Kidney (tissue), 13 donors: ENCODE measurements at regions not wholly inside any gene's neighbourhood (a gene's known extent, or its start where the extent isn't known, plus 50 kb on each side); places are given as distances from the start of the nearest gene placed in this dataset.

Experiments
- DNase-seq, 5 donors: peaks; one replicate each; pipeline ENCODE4 v3.0.0-alpha.2; 2013 to 2020
- FAIRE-seq: peaks from 2 replicates; lab custom pipeline; 2012; peaks lifted over from hg19 to GRCh38; lab: Jason Lieb, UNC
- H3K27ac ChIP-seq, 2 donors: one replicate each; pipeline ENCODE4 v1.7.0; 2013; ENCODE audit warnings: low read depth in 2 of 2, low read length in 2 of 2, inconsistent platforms in 1 of 2
- H3K27me3 ChIP-seq: one replicate; pipeline ENCODE4 v1.7.1; 2013; ENCODE audit warnings: low read length, inconsistent platforms; ENCODE audit not compliant: control insufficient read depth, insufficient read depth
- H3K36me3 ChIP-seq, 3 donors: one replicate each; pipeline versions ENCODE4 v1.7.0 to v1.7.1; 2013; ENCODE audit warnings: low read length in 3 of 3, control low read depth in 1 of 3, inconsistent platforms in 1 of 3; ENCODE audit not compliant: insufficient read depth in 3 of 3, control insufficient read depth in 2 of 3
- H3K4me1 ChIP-seq, 3 donors: one replicate each; pipeline versions ENCODE4 v1.7.0 to v1.7.1; 2013; ENCODE audit warnings: low read length in 3 of 3, inconsistent platforms in 1 of 3, low read depth in 1 of 3; ENCODE audit not compliant: control insufficient read depth in 2 of 3, insufficient read depth in 2 of 3
- H3K4me3 ChIP-seq, 3 donors: one replicate each; pipeline versions ENCODE4 v1.7.0 to v1.8.1; 2013; ENCODE audit warnings: low read length in 3 of 3, control low read depth in 1 of 3, inconsistent platforms in 1 of 3
- H3K9ac ChIP-seq, 3 donors: one replicate each; pipeline versions ENCODE4 v1.7.0 to v1.7.1; 2013; ENCODE audit warnings: low read length in 3 of 3, control low read depth in 1 of 3, inconsistent platforms in 1 of 3
- H3K9me3 ChIP-seq, 3 donors: one replicate each; pipeline versions ENCODE4 v1.7.0 to v1.7.1; 2013; ENCODE audit warnings: low read length in 3 of 3, control low read depth in 1 of 3, inconsistent platforms in 1 of 3; ENCODE audit not compliant: control insufficient read depth in 2 of 3, insufficient read depth in 1 of 3
- intact Hi-C: fragments of 100-400 bp; cut with DNase I; formaldehyde crosslinking; loops from one replicate; pipeline ENCODE4 v1.11.1; 2022
- TF ChIP-seq, protein P1 (sequence below): IDR thresholded peaks from 3 replicates; pipeline ENCODE4 v1.5.1; 2012; ENCODE audit warnings: mild to moderate bottlenecking, moderate library complexity, borderline replicate concordance; ENCODE audit not compliant: insufficient read depth; ENCODE audit errors: extremely low read depth
- donor health status: control.
- donor health status: control.
- donor health status: control.
- donor health status: control.
- donor health status: control.
- donor health status: DM: yes; HTN: yes; CAD: no.
- donor health status: Normal renal cell carcinoma (clear cell type).

GRCh38 chr1:101101360-101101759 is 75.8 kb upstream of the DPH5 start:
- no peak overlapping the region for H3K4me3 ChIP-seq
- FAIRE-seq, result no peak
- H3K27me3 ChIP-seq, result no peaks in the 10 kb centered on the region
- no peak overlapping the region for H3K9ac ChIP-seq
- H3K9me3 ChIP-seq, result no peaks in the 10 kb centered on the region
- no peaks in the 10 kb centered on the region for H3K4me1 ChIP-seq
- no peak for DNase-seq
- H3K36me3 ChIP-seq, result no peaks in the 10 kb centered on the region
- intact Hi-C loops, result no loop called here
- H3K27ac ChIP-seq, result no peak overlapping the region
- TF ChIP-seq, protein P1, sequence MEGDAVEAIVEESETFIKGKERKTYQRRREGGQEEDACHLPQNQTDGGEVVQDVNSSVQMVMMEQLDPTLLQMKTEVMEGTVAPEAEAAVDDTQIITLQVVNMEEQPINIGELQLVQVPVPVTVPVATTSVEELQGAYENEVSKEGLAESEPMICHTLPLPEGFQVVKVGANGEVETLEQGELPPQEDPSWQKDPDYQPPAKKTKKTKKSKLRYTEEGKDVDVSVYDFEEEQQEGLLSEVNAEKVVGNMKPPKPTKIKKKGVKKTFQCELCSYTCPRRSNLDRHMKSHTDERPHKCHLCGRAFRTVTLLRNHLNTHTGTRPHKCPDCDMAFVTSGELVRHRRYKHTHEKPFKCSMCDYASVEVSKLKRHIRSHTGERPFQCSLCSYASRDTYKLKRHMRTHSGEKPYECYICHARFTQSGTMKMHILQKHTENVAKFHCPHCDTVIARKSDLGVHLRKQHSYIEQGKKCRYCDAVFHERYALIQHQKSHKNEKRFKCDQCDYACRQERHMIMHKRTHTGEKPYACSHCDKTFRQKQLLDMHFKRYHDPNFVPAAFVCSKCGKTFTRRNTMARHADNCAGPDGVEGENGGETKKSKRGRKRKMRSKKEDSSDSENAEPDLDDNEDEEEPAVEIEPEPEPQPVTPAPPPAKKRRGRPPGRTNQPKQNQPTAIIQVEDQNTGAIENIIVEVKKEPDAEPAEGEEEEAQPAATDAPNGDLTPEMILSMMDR, result no peak

DNA sequence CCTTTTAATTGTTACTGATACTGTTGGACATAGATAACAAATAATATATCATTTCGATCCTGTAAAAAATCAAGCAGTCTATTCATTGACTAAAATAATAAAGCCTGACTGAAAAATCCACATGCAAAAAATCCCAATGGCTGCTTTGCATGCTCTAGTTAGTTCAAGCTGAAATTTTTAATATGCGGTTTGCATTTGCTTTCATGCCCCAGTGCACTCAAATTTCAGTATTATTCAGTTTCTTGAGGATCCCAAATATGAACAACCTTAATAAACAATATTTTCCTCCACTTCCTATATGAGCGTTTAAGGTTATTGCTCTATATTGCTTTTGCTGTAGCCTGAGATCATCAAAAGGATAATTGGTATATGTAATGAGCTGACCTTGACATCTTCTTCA is 75.1 kb upstream of the DPH5 start:
- no peak for DNase-seq
- TF ChIP-seq, protein P1, result no peak
- H3K4me3 ChIP-seq, result no peak overlapping the region
- H3K4me1 ChIP-seq, result no peaks in the 10 kb centered on the region
- H3K36me3 ChIP-seq, result no peaks in the 10 kb centered on the region
- H3K27ac ChIP-seq, result no peak overlapping the region
- H3K27me3 ChIP-seq, result no peaks in the 10 kb centered on the region
- intact Hi-C loops, result no loop called here
- FAIRE-seq, result no peak
- no peaks in the 10 kb centered on the region for H3K9me3 ChIP-seq
- no peak overlapping the region for H3K9ac ChIP-seq

DNA sequence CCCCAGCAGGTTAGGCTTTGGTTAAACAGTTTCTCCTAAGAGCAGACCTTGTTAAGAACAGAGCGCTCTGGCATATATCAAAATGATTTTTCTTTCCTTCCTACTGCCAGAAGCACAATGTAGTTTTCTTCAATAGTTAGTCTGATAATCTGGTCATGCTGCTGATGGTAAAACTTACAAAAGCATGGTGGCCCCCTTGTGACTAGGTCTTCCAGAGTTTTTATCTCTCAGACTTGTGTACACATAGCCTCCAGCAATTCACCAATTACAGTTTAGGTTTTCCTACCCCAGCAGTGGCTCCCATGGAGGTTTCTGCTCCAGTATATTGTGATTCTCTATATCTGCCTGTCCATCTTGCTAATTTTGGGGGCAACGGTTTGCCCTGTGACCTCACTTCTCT is 73.3 kb upstream of the DPH5 start:
- Histone ChIP-seq H3K4me3 (no peak overlapping the region), H3K36me3 (no peaks in the 10 kb centered on the region), H3K4me1 (no peaks in the 10 kb centered on the region), H3K9me3 (no peaks in the 10 kb centered on the region), H3K27ac (no peak overlapping the region), H3K9ac (no peak overlapping the region), H3K27me3 (no peaks in the 10 kb centered on the region)
- intact Hi-C loops, result no loop called here
- TF ChIP-seq, protein P1, result no peak
- no peak for DNase-seq
- FAIRE-seq, result no peak

GRCh38 chr1:101098327-101098726 is 72.7 kb upstream of the DPH5 start:
- intact Hi-C loops, result no loop called here
- H3K36me3 ChIP-seq, result no peaks in the 10 kb centered on the region

More at GRCh38 chr1:101098327-101098726, 72.7 kb upstream of the DPH5 start:
- no peak overlapping the region for H3K4me3 ChIP-seq
- no peaks in the 10 kb centered on the region for H3K27me3 ChIP-seq
- H3K9ac ChIP-seq, result no peak overlapping the region
- no peaks in the 10 kb centered on the region for H3K9me3 ChIP-seq
- DNase-seq (no peak), FAIRE-seq (no peak)
- H3K4me1 ChIP-seq, result no peaks in the 10 kb centered on the region
- TF ChIP-seq, protein P1, result no peak
- H3K27ac ChIP-seq, result no peak overlapping the region
